COLO668 (cell line): ENCODE measurements at regions not wholly inside any gene's neighbourhood (a gene's known extent, or its start where the extent isn't known, plus 50 kb on each side); places are given as distances from the start of the nearest gene placed in this dataset.
"Not testable (repeated sequence)": the region's sequence is repeated elsewhere in the genome, so short reads cannot be mapped to it uniquely, and the experiment has no call there.

Source experiments
- DNase-seq: peaks from one replicate; lab custom pipeline; 2025; ENCODE audit not compliant: unreplicated experiment; lab: John Stamatoyannopoulos, UW

- no peak for DNase-seq
Measured at GRCh38 chr7:9498303-9498702, 1064.9 kb downstream of the NXPH1 start.

- DNase-seq: no peak
Measured at GRCh38 chr7:9502269-9502668, 1068.9 kb downstream of the NXPH1 start.

- DNase-seq: no peak
Measured at GRCh38 chr7:9504678-9505077, 1071.3 kb downstream of the NXPH1 start.

- no peak for DNase-seq
Measured at GRCh38 chr7:9505516-9505915, 1072.1 kb downstream of the NXPH1 start.

- no peak for DNase-seq
Measured at GRCh38 chr7:9507290-9507689, 1073.9 kb downstream of the NXPH1 start.

- no peak for DNase-seq
Measured at GRCh38 chr7:9516662-9517061, 1083.3 kb downstream of the NXPH1 start.

GRCh38 chr7:9523579-9523978 lies 1090.2 kb downstream of the NXPH1 start:
- DNase-seq: no peak

GRCh38 chr7:9552431-9552830 lies 1119.0 kb downstream of the NXPH1 start:
- not testable (repeated sequence) for DNase-seq

GRCh38 chr7:9557853-9558252 lies 1124.4 kb downstream of the NXPH1 start:
- no peak for DNase-seq

GRCh38 chr7:9575716-9576115 lies 1142.3 kb downstream of the NXPH1 start:
- DNase-seq: no peak

- no peak for DNase-seq
Measured at GRCh38 chr7:9582824-9583223, 1149.4 kb downstream of the NXPH1 start.

- no peak for DNase-seq
Measured at GRCh38 chr7:9598411-9598810, 1165.0 kb downstream of the NXPH1 start.

- peak; percentile 13 for DNase-seq
Measured at GRCh38 chr7:9600974-9601373, 1167.6 kb downstream of the NXPH1 start.

- no peak for DNase-seq
Measured at GRCh38 chr7:9603291-9603690, 1169.9 kb downstream of the NXPH1 start.

- DNase-seq: no peak
Measured at GRCh38 chr7:9608560-9608959, 1175.2 kb downstream of the NXPH1 start.

- DNase-seq: not testable (repeated sequence)
Measured at GRCh38 chr7:9620899-9621298, 1187.5 kb downstream of the NXPH1 start.

GRCh38 chr7:9621306-9621902 lies 1188.0 kb downstream of the NXPH1 start:
- not testable (repeated sequence) for DNase-seq

GRCh38 chr7:9621927-9622326 lies 1188.5 kb downstream of the NXPH1 start:
- no peak for DNase-seq

GRCh38 chr7:9625953-9626352 lies 1192.5 kb downstream of the NXPH1 start:
- no peak for DNase-seq

- no peak for DNase-seq
Measured at GRCh38 chr7:9645756-9646155, 1212.3 kb downstream of the NXPH1 start.

- DNase-seq: no peak
Measured at GRCh38 chr7:9657257-9657656, 1223.8 kb downstream of the NXPH1 start.

GRCh38 chr7:9671979-9672917 lies 1238.8 kb downstream of the NXPH1 start:
- DNase-seq: no peak
